ENCODE measurements at regions not wholly inside any gene's neighbourhood (a gene's known extent, or its start where the extent isn't known, plus 50 kb on each side); places are given as distances from the start of the nearest gene placed in this dataset.
A peak's percentile ranks its signal among the peaks of the same experiment; 100 is the strongest.

DNA sequence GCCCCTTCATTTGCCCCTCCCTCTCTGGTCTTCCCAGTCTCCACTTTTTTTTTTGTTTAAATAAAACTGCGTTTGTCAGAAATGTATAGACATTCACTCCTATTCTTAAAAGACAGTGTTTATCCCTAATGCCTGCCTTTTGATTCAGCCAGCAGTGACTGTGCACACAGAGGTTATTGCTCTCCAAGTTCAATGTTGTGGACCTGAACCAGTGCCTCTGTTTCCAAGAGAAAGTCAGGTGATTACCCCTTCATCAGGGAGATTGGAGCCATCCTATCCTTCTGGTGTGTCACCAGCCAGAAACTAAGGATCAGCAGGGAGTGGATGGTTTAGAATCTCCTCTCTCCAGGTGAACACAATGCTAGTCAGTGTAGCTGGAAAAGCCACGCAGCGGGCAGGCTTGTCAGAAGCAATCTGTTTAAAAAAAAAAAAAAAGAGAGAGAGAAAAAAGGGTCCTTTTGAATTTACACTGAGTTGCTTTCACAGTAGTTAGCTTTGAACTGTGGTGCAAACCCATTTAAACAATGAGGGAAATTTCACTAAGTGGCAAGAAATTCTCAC is 167.5 kb upstream of the DMRT1 start:
- no peaks in the 10 kb centered on the region for H3K27me3 ChIP-seq (replicated peaks; ENCODE audit: insufficient read depth)
- TF ChIP-seq, protein P1, sequence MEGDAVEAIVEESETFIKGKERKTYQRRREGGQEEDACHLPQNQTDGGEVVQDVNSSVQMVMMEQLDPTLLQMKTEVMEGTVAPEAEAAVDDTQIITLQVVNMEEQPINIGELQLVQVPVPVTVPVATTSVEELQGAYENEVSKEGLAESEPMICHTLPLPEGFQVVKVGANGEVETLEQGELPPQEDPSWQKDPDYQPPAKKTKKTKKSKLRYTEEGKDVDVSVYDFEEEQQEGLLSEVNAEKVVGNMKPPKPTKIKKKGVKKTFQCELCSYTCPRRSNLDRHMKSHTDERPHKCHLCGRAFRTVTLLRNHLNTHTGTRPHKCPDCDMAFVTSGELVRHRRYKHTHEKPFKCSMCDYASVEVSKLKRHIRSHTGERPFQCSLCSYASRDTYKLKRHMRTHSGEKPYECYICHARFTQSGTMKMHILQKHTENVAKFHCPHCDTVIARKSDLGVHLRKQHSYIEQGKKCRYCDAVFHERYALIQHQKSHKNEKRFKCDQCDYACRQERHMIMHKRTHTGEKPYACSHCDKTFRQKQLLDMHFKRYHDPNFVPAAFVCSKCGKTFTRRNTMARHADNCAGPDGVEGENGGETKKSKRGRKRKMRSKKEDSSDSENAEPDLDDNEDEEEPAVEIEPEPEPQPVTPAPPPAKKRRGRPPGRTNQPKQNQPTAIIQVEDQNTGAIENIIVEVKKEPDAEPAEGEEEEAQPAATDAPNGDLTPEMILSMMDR (IDR thresholded peaks at IDR 0.05): no peak
- ATAC-seq (ENCODE audit: insufficient number of reproducible peaks, low FRiP score, low read depth) (no peak), DNase-seq (ENCODE audit: low spot score) (no peak)
- H3K4me1 ChIP-seq (ENCODE audit: control insufficient read depth in 1 of 2, low read depth in 2 of 2): peaks cover 0 to 24% of the 10 kb centered on the region in 2 donors
- peak overlapping the region; percentile 37 for H3K4me3 ChIP-seq
- no peaks in the 10 kb centered on the region for H3K36me3 ChIP-seq
- H3K27ac ChIP-seq: peak overlapping the region in 1 of 2 donors; percentile 51
- peaks cover 5% of the 10 kb centered on the region for H3K9me3 ChIP-seq

DNA sequence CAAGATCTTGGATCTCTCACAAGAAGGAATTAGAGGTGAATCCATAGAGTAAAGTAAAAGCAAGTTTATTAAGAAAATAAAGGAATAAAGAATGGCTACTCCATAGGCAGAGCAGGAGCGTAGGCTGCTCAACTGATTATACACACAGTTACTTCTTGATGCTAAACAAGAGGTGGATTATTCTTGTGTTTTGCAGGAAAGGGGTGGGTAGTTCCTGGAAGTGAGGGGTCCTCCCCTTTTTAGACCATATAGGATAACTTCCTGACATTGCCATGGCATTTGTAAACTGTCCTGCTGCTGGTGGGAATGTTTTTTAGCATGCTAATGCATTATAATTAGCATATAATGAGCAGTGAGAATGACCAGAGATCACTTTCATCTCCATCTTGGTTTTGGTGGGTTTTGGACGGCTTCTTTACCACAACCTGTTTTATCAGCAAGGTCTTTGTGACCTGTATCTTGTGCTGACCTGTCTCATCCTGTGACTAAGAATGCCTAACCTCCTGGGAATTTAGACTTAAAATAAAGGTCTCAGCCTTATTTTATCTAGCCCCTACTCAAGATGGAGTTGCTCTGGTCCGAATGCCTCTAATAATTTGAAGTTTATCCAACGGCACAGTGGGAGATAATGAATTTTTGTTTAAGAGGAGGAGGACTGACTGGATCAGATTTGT is 165.7 kb upstream of the DMRT1 start:
- H3K36me3 ChIP-seq: no peaks in the 10 kb centered on the region
- DNase-seq (ENCODE audit: low spot score) (no peak), ATAC-seq (ENCODE audit: insufficient number of reproducible peaks, low FRiP score, low read depth) (no peak)
- H3K27ac ChIP-seq: peak overlapping the region in 1 of 2 donors; percentile 52
- peaks cover 0 to 24% of the 10 kb centered on the region in 2 donors for H3K4me1 ChIP-seq (ENCODE audit: control insufficient read depth in 1 of 2, low read depth in 2 of 2)
- H3K9me3 ChIP-seq: no peaks in the 10 kb centered on the region
- TF ChIP-seq, protein P1 (IDR thresholded peaks at IDR 0.05): no peak
- no peak overlapping the region for H3K4me3 ChIP-seq
- H3K27me3 ChIP-seq (replicated peaks; ENCODE audit: insufficient read depth): no peaks in the 10 kb centered on the region

DNA sequence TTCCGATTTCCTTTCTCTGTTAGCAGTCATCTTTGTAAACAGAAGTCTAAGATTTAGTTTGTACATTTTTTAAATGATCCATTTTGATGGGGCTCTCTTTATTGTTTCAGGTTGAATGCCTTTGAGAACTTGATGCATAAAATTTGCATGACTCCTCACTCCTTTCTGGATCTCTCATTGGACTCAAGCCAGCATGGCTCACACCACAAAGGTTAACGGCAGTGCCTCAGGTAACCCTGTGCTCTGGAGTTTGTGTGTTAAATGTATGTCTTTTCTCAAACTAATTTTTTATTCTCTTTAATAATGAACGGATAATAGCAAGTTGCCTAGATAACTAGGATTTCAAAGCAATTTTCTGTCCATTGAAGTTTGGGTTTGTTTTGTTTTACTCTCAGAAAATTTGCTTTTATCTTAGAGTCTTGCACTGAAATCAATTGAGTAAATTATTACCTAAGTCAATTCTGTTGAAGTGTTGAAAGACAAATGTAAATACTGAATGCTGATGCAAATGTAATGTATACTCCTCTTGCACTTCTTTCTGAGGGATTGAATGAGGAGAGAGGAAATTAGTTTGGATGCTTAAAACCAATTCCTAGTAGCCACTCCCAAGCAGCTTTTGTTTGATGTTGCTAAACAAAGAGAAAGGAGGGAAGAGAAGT is 164.6 kb upstream of the DMRT1 start:
- H3K27ac ChIP-seq: peak overlapping the region; percentile 52 to 73
- H3K27me3 ChIP-seq (replicated peaks; ENCODE audit: insufficient read depth): no peaks in the 10 kb centered on the region
- peaks cover 0 to 24% of the 10 kb centered on the region in 2 donors for H3K4me1 ChIP-seq (ENCODE audit: control insufficient read depth in 1 of 2, low read depth in 2 of 2)
- peak overlapping the region; percentile 72 for H3K4me3 ChIP-seq
- ATAC-seq (ENCODE audit: insufficient number of reproducible peaks, low FRiP score, low read depth) (no peak), DNase-seq (ENCODE audit: low spot score) (no peak)
- H3K9me3 ChIP-seq: no peaks in the 10 kb centered on the region
- TF ChIP-seq, protein P1 (IDR thresholded peaks at IDR 0.05): no peak
- no peaks in the 10 kb centered on the region for H3K36me3 ChIP-seq

DNA sequence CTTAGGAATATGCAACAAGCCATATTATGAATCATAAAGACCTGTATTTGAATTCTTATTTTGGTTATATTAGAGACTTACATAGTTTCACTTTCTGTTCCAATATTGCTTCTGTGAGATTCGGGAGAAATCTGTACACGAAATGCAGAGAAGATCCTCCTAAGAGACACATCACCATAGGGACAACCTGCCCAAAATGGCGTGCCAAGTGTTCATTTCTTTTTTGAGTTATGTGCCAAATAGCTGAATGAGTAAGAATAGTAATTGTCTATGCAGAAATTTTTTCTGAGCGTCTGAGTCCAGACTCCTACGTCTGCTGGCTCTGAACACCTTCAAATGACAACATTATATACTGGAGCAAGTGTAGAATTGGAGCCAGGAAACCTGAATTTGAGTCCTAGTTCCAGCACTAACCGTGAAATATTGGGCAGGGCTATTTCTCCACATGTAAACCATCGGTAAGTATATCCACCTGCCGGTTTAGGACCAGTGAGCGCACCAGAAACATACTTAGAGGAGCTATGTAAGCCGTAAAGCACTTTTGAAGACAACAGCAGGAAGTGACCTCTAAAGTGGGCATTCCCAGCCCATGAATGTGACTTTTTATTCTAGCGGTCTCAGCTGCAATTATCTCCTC is 163.9 kb upstream of the DMRT1 start:
- peak overlapping the region; percentile 52 to 73 for H3K27ac ChIP-seq
- ATAC-seq (ENCODE audit: insufficient number of reproducible peaks, low FRiP score, low read depth): peak; percentile 61
- no peaks in the 10 kb centered on the region for H3K27me3 ChIP-seq (replicated peaks; ENCODE audit: insufficient read depth)
- no peaks in the 10 kb centered on the region for H3K36me3 ChIP-seq
- DNase-seq (ENCODE audit: low spot score): no peak
- TF ChIP-seq, protein P1 (IDR thresholded peaks at IDR 0.05): no peak
- no peaks in the 10 kb centered on the region for H3K9me3 ChIP-seq
- H3K4me3 ChIP-seq: peak overlapping the region; percentile 72
- H3K4me1 ChIP-seq (ENCODE audit: control insufficient read depth in 1 of 2, low read depth in 2 of 2): peaks cover under 1 to 26% of the 10 kb centered on the region in 2 donors

DNA sequence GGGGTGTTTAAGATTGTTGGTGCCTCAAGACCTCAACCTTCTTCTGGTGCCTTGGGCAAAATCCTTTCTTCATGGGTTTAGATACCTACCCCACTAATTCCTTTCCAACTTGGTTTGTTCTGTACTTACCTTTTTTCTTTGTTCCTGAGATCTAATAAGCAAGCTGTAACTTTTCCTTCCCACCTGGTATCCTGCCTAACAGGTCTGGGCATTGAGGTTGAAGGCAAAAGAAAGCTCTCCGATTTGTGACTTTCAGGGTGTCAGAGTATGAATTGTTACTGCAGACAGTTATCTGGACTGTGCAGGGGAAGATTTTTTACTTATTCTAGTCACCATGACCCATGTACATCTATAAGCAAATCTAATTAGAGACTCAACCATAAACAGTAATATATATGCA is 162.6 kb upstream of the DMRT1 start:
- H3K27ac ChIP-seq: peak overlapping the region; percentile 52 to 73
- H3K9me3 ChIP-seq: no peaks in the 10 kb centered on the region
- peaks cover 13 to 39% of the 10 kb centered on the region in 2 donors for H3K4me1 ChIP-seq (ENCODE audit: control insufficient read depth in 1 of 2, low read depth in 2 of 2)
- ATAC-seq (ENCODE audit: insufficient number of reproducible peaks, low FRiP score, low read depth) (no peak), DNase-seq (ENCODE audit: low spot score) (no peak)
- no peaks in the 10 kb centered on the region for H3K27me3 ChIP-seq (replicated peaks; ENCODE audit: insufficient read depth)
- H3K36me3 ChIP-seq: no peaks in the 10 kb centered on the region
- TF ChIP-seq, protein P1 (IDR thresholded peaks at IDR 0.05): no peak
- H3K4me3 ChIP-seq: no peak overlapping the region

All from thoracic aorta (tissue), 2 donors.